ENCODE measurements at regions not wholly inside any gene's neighbourhood (a gene's known extent, or its start where the extent isn't known, plus 50 kb on each side); places are given as distances from the start of the nearest gene placed in this dataset.

DNA sequence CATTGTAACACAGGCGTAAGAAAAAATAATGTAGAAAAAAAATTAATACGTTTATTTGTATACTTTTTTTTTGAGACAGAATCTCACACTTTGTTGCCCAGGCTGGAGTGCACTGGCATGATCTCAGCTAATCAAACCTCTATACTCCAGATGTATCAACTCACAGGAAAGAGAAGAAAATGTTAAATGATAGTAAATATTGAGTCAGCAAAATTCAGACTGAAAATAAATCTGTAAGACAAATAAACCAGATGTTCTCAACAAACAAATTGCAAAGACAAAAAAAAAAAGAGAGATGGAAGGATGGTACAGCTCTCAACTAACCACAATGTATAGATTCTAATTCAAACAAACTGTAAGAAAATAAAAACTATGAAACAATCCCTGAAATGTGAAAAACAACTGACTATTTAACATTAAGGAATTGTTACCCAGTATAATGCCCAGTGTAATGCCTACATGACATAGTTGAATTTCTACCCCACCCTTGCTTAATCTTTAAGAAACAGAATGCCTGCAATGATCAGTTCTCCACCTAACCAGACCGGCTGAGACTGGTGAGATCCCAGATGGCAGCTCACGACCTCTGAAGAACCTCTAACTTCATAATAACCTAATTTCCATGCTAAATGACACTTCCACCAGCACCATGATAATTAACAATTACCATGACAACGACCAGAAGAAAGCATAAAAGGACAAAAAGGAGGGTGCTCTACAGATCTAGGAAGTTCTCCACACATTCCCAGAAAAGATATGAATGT lies 272.0 kb upstream of the GNAI1 start:
- DNase-seq, result no peak

DNA sequence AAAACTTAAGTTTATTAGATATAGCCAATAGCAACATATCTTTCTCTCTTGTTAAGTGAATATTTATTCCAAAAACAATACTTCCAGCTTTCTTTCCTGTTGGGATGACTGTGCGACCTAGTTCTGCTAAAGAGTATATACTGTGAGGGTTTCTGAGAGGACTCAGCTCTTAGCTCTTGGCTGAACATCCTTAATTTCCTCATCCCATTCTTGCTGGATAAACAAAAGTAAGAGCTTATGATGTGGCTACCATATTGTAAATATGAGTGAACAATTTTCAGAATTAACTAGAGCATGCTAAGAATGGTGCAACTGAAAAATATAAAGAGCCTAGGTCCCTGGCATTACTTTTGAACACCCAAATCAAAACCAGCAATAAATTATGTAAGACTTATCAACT lies 279.5 kb upstream of the GNAI1 start:
- DNase-seq, result no peak

DNA sequence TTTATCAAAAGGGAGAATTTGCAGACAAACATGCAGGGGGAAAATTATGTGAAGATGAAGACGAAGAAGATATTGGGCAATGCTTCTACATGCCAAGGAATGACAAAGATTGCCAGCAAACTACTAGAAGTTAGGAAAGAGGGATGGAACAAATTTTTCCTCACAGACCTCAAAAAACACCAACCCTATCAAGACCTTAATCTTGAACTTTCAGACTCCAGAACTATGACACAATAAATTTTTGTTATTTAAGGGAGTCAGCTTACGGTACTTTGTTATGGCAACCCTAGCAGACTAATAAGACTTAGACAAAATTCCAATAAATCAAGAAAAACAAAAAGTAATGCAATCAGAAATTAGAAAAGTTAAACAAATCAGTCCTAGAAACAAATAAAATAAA lies 280.0 kb upstream of the GNAI1 start:
- DNase-seq, result no peak

DNA sequence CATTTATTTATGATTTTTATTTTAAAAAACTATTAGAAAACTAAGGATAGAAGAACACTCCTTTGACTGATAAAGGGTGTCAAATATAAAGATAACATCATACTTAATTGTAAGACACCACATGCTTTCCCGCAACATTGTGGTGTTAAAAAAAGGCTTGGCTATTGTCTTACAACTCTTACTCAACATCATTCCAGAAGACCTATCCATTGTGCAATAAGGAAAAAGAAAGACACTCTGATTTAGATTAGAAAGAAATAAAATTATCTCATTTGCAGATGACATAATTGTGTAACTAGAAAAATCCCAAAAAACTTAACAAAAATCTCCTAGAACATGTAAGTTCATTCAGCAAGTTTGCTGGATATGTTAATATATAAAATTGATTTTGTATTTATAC lies 296.7 kb upstream of the GNAI1 start:
- DNase-seq, result no peak

DNA sequence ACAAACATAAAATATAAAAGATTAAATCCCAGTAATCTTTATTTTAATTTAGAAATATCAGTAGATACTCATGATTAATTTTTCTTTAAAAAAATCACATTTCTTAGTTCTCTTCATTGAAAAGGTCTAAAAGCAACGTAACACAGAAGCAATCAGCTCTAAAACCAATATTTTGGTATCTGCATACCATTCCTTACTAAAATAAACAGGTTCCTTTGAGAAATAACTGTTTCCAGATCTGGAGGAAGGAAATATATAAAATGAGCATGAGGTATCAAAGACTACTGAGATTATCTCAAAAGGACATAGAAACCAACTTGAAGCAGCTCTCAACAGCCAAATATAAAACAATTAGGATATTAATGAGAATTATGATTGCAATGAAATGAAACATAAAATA lies 301.0 kb upstream of the GNAI1 start:
- no peak for DNase-seq

DNA sequence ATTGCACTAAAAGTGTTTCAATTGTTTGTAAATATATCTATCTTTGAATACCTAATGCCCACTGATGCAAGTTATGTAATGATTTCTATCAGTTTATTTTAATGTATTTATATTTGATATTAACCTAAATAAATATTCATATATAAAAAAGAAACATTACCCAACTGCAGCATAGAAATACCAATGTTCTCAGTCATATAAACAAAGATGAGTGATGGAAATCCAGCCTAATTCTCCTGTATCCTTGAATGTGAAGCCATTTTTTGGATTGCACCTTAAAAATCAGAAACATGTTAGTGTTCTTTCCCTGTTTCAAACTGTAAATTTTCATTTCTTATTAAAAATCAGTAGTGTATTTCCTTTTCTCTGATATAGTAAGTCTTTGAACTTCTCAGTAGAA lies 305.8 kb upstream of the GNAI1 start:
- no peak for DNase-seq

DNA sequence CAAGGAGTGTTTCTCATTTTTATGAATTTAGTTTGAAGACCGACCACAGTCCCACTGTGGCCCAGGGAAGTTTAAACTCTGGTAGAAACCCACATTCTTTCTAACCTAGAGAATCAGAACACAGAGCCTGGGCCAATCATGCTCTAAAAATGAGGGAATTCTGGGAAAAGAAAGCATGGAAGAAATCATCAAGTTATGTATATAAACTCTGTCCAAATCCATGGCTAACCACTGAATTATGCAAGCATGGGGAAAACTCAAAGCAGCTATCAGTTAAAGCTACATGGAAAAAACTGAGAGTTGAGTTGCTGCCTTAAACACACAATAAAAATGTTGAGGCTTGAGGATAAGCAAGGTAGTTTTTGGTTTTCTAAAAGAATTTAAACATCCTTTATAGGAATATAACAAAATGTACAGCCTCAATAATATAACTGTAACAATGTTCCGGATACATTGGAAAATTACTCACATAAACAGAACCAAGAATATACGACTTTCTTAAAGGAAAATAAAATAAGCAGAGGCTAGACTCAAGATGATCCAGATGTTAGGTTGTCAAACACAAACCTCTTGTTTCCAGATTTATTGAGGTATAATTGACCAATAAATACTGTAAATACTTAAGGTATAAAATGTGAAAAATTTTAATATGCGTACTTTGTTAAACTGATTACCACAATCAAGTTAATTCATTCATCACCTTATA lies 311.2 kb upstream of the GNAI1 start:
- no peak for DNase-seq

DNA sequence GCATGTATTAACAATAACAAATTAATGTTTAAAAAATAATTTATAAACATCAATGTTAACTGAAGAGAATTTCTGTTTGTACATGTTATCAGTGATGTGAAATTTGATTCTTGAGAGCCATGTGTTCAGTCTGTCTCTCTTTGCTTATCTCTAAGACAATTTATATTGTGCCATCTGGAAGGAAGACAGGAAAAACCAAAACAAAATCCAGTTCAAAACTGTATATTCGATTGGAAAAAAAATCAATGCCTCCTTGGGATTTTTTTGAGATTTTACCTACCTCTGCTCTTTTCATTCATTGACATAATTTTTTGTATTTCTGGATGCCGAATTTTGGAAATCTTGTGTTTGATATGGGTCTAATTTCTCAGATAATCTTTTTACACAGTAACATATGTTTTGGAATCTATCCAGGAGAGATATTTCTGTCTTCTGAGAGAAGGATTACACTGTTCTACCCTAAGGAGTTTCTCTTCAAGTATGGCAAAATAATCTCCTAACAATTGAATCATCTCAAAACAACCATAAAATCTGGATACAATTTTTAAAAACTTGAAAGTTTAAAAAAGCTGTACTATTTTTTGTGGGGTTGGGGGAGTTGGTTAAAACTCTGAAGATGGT lies 311.9 kb upstream of the GNAI1 start:
- DNase-seq, result no peak

DNA sequence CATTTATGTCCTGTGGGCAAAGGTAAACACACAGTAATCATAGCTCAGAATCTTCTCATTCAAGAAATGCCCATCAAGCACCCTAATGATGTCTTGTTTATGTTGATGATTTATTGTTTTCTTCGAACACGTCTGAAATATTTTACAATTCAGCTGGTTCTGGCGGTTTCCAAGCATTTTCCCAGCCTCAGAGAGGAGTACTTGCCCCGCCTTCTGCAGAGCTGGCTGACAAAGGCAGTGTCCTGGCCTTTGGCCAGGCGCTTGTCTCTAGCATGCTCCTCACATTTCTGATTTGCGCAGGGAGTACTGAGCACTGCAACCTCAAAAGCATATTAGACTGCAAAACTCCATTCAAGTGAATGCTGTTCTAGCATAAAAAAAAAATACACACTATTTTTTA lies 314.2 kb upstream of the GNAI1 start:
- no peak for DNase-seq

DNA sequence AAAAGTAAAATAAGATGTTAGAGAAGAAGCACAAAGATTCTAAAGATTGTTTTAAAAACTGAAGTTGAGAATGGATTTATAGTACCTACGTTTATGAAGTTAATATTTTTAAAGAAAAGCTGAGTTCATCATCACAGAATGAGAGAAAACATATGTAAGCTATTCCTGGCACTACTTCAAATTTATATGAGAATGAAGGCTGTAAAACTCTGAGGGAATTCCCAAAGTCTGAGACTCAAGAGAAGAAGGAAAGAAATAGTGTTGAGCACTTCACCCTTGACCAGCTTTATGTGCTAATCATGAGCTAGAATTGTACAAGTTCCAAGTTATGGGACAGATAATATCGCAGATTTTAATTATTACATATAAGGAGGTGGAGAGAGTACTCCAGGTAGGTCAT lies 323.7 kb upstream of the GNAI1 start:
- no peak for DNase-seq

DNA sequence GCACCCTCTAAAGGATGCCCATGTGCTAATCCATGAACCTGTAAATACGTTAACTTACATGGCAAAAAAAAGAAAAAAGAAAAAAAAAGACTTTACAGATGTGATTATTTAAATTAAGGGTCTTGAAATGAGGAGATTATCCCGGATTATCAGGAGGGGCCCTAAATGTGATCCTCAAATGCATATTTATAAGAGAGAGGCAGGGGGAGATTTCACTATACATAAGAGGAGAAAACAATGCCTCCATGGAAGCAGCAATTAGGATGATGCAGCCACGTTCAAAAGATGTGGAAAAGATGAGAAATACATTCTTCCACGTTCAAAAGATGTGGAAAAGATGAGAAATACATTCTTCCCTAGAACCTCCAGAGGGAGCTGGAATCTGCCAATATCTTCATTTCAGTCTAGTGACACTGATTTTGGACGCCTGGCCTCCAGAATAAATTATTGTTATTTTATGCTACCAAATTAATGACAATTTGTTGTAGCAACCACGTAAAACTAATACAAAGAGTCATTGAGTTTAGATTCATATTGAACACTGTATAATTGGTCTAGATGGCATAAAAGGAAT lies 328.4 kb upstream of the GNAI1 start:
- no peak for DNase-seq

DNA sequence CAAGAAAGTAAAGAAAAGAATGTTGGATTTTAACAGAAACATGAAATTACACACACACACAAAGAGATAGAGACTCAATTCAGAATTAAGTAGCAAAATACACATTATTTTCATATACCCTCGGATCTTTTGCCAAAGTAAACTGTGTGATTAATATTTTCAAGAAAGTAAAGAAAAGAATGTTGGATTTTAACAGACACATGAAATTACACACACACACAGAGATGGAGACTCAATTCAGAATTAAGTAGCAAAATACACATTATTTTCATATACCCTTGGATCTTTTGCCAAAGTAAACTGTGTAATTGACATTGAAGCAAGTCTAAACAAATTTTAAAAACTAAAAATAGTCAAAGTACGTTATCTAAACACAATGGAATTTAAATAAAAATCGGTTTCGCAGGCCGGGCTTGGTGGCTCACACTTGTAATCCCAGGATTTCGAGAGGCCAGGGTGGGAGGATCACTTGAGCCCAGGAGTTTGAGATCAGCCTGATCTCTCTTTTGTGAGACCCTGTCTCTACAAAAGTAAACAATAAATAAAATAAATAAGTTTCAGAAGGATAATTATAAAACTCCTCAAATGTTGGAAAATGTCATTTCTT lies 337.3 kb upstream of the MAGI2 start:
- no peak for DNase-seq

DNA sequence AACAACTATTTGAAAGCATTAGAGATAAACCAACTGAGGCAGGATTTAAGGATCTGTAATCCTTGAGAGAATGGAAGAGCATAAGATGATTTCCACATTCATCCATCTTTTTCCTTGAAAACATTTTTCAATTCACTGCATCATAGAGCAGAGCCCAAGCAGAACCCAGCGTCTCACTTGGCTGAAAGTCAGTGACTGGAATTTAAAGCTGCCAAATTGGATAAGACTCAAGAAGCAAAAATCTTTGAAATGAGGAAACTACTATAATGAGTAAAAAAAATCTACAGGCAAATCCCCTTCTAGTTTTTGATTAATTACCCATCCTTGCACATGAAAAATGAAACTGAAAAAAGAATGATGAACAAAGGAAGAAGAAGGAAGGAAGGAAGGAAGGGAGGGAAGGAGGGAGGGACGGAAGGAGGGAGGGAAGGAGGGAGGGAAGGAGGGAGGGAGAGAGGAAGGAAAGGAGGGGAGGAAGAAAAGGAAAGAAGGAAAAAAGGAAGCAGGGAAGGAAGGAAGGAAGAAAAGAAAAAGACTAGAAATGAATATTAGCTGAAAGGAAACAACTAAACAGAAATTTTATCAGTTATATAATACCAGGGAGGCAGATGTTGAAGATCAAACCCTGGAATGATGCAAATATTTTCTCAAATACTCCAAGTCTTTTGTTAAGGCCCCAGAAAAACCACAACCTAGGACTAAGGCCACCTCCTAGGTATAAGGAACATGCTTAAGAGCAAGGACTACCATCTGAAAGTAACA lies 336.3 kb upstream of the MAGI2 start:
- DNase-seq, result no peak

DNA sequence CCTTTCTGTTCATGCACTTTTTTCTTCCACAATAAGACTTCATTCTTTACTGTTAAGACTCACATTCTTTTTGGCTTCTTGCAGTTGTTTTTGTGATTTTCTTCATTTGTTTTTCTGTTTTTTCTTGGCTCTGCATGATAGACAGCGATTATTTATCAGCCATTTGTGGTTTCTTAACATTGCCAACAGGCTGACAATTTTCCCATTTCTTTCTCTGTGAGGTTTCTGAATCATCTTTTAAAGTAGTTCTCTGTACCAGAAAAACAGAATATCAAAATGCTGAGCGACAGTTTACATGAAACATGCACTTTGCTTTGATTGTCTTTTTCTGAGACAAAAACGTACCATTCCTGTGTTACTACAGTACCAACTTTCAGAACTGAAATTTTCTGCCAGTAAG lies 334.2 kb upstream of the MAGI2 start:
- DNase-seq, result no peak

DNA sequence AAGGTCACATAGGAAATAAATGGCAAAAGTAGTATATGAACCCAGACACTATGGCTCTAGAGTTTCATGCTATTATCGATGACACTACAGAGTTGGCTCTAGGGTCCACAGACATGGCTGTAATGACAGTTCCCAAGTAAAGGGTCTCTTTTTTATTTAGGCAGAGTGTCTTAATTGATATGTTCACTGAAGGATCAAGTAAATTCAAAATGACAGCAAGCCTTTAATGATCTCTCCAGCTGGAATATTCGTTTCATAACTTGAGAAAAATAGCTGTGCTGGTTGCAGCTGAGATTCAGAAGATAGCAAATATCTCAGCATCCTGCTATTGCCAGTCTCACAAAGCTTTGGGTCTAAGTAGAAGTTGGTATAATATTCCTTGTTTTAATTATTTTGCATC lies 333.6 kb upstream of the MAGI2 start:
- DNase-seq, result no peak

DNA sequence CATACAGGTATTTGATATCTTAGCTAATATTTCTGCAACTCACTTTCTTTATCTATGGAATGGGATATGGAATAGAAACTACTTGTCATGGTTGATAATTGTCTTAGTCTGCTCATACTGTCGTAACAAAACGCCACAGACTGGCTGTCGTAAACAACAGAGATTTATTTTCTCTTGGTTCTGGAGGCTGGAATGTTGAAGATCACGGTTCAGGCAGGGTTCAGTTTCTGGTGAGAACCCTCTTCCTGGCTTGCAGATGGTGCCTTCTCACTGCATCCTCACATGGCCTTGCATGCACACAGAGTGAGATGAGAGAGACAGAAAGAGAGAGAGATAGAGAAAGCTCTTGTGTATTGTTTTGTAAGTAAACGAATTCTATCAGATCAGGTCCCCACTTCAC lies 332.7 kb upstream of the MAGI2 start:
- no peak for DNase-seq

DNA sequence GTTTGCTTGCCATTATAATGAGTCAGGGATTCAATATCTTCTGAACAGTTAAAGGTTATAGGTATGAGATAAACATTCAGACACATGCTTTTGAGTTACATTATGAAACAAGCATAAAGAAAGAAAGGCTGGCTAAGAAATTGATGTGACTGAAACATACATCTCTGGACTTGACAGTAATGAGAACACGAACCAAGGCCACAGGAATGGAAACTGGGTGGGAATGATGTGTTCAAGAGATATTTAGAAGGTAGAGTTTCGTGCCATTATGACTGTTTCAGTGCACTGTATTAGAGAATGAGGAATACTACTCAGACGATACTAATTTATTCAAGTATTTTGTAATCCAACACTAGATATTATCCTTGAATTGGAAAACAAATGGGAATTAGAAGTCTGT lies 332.1 kb upstream of the MAGI2 start:
- no peak for DNase-seq

DNA sequence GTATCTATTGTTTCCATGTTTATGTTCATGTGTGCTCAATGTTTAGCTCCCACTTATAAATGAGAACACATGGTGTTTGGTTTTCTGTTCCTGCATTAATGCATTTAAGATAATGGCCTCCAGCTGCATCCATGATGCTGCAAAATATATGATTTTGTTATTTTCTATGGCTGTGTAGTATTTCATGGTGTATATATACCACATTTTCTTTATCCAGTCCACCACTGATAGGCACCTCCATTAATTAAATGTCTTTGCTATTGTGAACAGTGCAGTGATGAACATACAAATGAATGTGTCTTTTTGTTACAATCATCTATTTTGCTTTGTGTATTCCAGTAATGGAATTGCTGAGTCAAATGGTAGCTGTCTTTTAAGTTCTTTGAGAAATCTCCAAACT lies 329.4 kb upstream of the MAGI2 start:
- DNase-seq, result no peak

DNA sequence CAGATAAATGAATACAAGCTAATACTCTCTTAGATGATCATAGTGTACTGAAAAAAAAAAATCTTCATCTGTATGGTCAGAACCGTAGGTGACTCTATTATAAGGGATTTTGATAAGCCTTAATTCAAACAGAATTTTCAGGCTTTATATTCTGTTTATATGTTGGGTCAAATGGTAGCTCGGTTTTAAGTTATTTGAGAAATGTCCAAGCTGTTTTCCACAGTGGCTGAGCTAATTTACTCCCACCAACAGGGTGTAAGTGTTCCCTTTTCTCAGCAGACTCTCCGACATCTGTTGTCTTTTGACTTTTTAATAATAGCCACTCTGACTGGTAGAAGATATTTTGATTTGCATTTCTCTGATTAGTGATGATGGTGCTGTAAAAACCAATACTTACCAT lies 328.8 kb upstream of the MAGI2 start:
- DNase-seq, result no peak

DNA sequence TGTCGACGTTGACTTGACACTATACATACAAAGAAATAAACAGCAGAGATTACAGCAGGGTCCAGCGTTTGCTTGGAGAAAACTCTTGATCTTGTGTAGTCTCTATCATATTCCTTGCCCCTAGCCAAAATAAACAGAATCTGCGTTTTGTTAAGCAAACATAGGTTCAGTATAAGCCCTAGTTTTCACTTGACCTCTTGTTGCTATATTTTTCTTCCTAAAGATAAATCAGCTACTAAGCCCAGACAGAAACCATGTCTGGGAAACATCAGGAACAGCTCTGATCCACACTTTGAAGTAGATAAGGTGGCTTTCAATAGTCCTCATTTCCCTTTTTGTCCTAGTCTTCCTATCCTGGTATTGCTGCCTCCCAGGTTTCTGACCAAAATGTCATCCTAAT lies 328.2 kb upstream of the MAGI2 start:
- no peak for DNase-seq

DNA sequence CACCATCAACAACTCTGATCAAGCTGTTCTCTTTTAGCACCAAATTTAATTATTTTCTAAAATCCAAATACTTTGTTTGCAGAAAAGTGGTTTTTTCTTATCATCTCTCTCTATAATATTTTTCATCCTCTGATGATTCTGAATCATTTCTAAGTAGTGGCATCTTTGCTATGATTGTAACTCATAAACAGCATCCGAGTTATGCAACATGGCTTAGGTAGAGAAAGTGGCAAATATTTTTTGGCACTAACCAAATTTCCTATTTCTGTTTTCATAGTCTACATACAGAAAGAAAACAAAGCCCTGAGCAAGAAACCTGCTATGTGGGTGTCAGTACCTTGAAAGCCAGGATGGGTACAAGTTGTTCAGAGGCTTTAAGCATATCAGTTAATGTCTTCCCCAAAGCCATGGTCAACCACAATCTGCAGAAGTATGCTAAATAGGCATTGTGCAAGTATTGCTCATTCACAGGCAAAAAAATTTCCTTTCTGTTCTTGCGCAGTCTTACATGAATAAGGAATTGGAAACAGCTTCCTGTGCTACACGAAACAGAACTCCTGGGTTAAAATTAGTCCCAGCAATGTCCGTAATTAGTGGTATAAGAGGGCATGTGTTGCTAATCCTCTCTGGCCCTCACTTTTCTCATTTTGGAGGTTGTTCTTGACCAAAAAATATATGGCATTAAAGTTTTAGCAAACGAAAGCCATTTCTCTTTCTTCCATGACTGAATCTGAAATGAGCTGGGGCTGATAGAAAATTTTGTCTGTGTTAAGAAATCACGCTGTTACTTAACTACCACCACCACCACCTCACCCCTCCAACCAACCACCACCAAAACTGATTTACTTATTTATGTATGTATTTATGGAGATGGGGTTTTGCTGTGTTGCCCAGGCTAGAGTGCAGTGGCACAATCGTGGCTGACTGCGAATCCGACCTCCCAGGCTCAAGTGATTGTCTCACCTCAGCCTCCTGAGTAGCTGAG lies 325.6 kb upstream of the MAGI2 start:
- peak; percentile 87 for DNase-seq

DNA sequence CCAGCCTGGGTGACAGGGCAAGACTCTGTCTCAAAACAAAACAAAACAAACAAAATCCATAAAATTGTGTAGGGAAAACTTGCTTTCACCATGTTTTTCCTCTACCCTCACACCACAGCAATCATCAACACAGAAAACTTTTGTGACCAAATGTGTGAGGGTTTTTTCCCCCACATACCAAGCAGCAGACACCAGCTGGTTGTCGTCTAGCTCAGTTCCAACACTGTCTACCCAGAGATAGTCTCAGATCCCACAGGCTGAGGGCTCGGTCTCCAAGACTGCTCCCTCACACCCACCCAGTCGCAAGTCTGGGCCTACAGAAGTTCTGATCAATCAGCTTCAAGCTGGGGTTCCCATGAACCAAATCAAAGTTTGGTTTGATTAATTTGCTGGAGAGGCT lies 322.4 kb upstream of the MAGI2 start:
- DNase-seq, result no peak

All from inflammatory macrophage treated with lipopolysaccharide for 4 hours (primary cell).